HG02642 (cell line): ENCODE measurements at regions not wholly inside any gene's neighbourhood (a gene's known extent, or its start where the extent isn't known, plus 50 kb on each side); places are given as distances from the start of the nearest gene placed in this dataset.
"Not testable (repeated sequence)": the region's sequence is repeated elsewhere in the genome, so short reads cannot be mapped to it uniquely, and the experiment has no call there.

Experiments used
- ATAC-seq: cut with Tn5 transposase; IDR thresholded peaks from one replicate; pipeline ENCODE4 v1.9.1; 2021; ENCODE audit warnings: mild to moderate bottlenecking; ENCODE audit not compliant: unreplicated experiment, poor library complexity

DNA sequence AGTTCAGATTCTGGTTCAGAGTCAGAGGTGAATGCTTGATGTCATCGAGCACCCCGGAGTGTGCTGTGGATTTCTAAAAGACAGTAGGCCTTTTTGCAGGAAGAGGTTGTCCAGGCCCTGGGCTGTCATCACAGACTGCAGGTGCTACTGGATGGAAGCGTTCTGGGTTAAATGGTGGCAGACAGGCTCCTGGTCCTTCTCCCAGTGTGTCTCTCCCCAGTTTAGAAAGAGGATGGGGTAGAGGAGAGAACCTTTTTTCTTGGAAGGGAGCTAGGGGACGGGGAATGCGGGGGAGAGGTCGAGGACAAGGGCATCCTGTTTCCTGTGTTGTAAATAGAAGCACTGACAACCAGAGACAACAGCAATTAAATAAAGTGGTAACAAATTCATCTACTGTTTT is 102.3 kb upstream of the NUDT6 start:
- ATAC-seq: no peak

DNA sequence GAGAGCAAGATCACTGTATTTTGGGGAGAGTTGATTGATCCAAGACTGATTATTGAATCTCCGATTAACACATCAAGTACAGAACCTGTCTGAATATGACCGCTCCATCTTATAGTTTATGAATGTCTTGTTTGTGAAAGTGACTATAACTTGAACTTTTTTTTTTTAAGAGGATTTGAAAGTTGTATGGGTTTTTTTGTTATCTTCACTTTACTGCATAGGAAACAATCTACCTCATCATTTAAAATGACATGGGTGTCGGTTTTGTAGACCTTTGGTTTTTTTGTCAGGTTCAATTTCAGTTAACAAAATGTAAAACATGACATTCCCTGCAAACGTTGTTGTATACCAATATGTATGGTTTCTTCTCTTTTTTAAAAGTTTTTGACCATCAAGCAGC is 103.0 kb upstream of the NUDT6 start:
- no peak for ATAC-seq

DNA sequence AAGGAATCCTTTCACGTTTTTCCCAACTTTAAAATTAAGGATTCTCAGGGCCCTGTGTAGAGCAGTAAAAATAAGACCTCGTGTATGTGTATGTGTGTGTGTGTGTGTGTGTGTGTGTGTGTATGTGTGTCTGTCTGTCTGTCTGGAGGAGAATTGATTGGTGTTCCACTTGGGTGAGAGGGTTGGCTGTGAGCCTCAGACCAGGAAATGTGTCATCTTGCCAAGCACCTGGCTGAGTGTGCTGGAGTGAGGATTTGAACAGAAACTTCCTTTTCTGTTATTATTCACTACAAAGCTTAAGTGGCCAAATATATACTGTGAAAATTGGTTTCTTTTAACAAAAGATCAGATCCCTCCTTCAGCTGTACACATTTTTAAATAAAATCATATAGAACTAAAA is 103.6 kb upstream of the NUDT6 start:
- ATAC-seq: not testable (repeated sequence)

DNA sequence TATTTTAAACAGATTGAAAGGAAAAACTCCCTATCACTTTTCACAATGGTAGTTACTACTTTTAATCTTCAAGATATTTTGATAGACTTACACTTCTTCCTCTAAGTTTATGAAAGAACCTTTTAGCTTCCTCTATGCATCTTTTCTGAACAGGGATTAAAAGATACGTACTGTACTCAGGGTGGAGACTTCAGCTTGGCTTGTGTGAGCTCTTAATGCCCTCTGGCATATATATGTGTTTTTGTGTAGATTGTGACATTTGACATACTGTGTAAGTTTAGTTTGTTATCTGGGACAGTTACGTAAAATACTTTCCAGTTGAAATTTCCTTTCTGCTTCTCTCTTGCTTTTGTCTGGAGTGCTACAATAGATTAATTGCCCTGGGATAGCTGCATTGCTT is 109.3 kb upstream of the NUDT6 start:
- ATAC-seq: no peak

DNA sequence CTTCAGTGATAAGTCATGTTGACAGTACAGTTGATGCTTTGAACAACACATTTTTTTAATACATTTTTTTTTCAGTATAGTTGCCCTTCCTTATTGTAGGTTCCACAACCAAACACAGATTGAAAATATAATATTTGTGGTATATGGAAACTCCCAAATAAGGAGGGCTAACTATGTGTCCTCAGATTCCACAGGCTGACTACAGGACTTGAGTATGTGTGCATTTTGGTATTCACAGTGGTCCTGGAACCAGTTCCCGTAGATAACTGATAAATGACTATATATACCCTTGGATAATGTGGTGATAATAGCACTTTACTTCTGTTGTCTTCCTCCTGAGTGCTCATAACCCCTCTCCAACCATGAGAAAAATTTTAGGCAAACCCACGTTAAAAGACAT is 111.6 kb upstream of the NUDT6 start:
- no peak for ATAC-seq

DNA sequence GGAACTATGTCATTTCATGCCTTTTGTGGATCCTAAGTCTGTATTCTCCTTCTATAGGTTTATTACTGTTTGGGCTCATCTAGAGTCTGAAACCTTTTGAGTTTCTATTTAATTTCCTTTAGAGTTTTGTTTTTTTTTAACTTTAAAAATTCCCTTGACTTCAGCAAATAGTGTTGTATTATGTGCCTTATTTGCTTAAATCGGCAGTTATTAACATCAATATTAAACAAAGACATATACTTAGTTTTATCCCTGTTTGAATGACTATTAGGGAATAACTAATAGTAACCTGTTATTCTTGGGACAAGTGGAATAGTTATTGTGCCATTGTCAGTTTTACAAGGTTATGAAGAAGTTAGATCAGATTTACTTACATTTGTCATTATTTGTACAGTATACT is 112.8 kb upstream of the NUDT6 start:
- no peak for ATAC-seq

DNA sequence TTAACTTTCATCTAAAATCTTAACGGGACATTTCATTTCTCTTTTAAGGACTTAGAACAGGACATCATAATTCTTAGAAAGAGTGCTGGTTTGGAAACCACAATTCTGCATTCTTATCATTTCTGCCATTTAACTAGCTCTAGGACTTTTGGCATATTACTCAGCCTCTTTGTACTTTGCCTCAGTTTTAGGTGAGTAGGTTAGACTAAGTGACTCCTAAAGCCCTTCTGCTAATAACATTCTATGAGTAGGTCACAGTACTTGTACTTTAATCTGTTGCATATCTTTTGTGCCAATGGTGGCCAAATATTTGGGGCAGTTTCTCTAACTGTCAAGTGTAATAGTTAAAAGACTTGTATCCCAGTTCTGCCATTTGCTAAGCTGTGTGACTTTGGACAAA is 115.4 kb upstream of the NUDT6 start:
- no peak for ATAC-seq

DNA sequence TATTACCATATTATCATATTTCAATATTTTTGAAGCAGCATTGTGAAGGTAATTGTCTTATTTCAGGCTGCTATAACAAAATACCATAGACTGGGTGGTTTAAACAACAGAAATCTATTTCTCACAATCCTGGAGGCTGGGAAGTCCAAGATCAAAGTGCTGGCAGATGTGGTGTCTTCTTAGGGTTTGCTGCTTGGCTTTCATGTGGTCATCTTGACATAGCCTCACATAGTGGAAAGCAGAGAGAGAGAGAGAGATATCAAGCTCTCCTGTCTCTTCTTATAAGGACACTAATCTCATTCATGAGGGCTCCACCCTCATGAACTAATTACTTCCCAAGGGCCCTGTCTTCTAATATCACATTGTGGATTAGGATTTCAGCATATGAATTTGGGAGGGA is 119.7 kb upstream of the NUDT6 start:
- no peak for ATAC-seq

DNA sequence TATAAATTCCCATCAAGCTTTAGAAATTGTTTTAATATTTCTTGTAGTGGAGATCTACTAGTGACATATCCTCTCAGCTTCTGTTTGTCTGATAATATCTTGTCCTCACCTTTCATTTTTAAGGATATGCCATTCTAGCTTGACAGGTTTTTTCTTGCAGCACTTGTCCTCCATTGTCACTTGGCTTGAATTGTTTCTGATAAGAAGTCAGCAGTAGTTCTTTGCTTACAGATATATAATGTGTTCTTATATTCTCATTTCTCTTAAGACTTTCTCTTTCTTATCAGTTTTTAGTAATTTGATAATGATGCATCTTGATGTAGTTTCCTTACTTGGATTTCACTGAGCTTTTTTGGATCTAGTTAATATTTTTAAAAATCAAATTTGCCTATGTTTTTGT is 120.6 kb upstream of the NUDT6 start:
- no peak for ATAC-seq

DNA sequence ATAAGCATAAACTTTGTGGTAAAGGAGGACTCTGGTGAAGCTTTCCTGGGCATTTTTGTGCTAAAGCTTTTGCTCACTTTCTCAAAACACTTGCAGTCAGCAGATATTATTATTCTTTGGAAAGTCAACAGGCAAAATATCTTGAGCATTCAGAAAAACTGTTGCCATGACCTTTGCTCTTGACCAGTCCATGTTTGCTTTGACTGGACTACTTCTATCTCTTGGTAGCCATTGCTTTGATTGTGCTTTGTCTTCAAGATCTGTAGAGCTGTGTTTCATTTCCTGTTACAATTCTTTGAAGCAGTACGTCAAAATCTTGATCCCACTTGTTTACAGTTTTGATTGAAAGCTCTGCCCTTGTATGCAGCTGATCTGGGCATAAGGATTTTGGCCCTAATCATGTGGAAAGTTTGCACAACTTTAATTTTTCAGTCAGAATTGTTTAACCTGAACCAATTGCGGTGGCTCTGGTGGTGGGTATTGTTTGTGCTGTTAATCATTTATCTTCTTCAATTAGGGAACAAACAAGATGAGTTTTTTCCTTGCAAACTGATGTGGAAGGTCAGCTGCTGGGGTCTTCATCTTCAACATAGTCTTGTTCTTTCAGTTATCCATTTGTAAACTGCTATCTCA is 121.5 kb upstream of the NUDT6 start:
- ATAC-seq: no peak

DNA sequence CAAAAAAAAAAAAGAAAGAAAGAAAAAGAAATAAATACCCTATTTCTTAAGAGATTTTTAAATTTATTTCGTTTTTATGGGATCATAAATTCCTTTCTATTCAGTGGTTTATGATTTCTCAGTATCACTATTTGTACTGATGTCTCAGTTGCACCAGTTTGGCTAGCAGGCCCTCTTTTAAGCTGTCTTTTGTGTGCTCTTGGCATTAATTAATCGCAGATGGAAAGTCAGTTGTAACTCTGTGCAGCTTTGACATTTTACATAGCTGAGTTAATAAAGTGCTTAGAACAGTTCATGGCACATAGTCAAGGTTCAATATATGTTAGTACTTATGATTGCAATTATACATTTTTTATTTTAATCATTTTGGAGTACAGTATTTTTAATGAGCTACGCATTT is 123.7 kb upstream of the NUDT6 start:
- no peak for ATAC-seq

DNA sequence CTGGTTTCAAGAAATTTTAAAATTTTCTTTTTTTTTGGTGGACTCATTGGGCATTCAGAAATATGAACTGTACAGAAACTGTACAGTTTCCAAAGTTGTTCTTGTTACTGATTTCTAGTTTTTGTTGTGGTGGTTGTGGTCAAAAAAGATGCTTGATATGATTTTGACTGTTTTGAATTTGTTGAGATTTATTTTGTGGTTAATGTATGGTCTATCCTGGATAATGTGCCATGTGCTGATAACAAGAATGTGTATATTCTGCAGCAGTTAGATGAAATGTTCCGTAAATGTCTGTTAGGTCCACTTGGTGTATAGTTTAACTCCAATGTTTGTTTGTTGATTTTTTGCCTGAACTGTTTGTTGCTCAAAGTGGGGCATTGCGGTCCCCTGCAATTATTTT is 127.6 kb upstream of the NUDT6 start:
- ATAC-seq: no peak

DNA sequence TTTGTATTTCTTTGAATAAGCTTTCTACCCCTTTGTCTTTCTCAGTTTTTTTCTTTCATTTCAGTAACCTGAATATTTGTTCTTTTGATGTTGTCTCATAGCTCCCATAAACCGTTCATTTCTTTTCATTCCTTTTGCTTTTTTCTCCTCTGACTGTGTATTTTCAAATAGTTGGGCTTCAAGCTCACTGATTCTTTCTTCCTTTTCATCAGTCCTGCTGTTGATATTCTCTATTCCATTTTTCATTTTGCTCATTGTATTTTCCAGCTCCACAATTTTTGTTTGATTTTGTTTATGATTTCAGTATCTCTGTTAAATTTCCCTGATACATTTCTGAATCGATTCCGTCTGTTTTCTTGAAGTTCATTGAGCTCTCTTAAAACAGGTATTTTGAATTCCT is 129.6 kb upstream of the NUDT6 start:
- no peak for ATAC-seq

DNA sequence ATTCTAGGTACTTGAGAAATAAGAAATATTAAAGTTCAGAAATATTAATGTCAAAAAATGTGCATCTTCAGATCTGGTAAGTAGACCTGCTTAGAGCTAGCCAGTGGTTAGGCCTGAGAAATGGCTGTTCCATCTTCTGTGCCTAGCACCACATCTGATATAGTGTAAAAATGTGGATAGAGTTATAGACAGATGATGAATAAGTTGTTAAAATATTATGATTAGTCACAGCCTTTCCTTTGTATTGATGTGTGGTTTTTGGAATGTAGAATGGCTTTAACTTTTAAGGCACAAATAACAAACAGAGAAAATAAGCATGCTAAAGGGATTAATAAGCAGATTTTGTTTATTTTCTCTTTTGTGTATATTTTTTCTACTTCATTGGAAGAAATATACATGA is 133.5 kb upstream of the NUDT6 start:
- ATAC-seq: no peak

DNA sequence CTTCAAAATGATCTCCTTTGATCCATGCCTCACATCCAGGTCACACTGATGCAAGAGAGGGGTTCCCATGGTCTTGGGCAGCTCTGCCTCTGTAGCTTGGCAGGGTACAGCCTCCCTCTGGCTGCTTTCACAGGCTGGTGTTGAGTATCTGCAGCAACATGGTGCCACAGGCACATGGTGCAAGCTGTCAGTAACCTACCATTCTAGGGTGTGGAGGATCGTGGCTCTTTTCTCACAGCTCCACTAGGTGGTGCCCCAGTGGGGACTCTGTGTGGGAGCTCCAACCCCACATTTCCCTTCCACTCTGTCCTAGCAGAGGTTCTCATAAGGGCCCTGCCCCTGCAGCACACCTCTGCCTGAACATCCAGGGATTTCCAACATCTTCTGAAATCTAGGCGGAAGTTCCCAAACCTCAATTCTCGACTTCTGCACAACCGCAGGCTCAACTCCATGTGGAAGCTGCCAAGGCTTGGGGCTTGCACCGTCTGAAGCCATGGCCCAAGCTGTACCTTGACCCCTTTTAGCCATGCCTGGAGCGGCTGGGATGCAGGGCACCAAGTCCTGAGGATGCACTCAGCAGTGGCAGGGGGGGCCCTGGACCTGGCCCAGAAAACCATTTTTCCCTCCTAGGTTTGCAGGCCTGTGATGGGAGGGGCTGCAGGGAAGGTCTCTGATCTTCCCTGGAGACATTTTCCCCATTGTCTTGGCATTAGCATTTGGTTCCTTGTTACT is 137.8 kb upstream of the NUDT6 start:
- no peak for ATAC-seq

DNA sequence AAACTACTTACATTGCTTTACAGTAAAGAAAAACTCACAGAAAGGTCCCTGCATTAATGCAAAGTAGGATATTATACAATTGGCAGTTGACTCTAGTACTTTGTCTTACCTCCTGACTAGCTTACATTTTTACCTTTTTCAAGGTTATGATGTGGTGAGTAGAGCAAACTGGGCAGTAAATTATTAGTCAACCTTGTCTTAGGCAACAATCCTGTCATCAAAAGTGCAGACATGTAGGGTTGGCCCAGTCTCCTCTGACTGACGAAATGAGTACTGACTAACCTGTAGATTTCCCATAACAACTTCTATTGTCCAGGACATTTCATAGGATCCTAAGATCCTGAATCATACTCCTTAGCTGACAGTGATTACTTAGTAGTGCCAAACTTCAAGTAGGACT is 142.0 kb upstream of the NUDT6 start:
- ATAC-seq: no peak

DNA sequence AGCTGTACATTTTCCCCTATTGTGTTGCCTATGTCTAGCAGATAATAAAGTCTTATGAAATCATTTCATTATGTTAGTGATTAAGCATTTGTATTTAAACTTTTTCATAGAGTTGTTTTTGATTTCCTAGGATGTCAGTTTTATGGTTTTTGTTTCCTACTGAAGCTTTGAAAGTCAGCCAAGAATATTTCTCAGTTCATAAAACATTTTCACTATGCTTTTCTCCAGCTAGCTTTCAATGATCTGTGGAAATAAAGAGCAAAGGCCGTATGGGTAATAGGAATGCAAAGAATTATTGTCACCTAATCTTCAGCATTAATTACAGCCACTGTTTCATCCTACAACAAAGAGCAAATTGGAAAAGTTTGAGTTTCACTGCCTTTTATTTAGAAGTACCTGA is 145.7 kb upstream of the NUDT6 start:
- no peak for ATAC-seq

DNA sequence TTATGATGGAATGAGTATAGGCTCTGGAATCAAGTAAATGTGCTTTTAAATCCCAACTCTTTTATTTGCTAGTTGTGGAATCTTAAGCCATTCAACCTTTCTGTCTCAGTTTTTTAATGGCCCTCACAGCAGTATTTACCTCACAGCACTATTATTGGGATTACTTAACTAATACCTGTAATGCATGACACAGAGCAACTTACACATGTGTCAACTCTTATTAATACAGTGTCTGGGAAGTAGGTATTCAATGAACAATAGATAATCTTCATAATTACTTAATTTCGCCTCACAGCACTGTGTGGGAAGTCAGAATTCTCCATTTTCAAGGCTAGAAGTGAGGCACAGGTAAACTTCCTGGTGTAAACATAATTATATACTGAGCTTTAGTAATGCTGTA is 149.7 kb upstream of the NUDT6 start:
- ATAC-seq: no peak

DNA sequence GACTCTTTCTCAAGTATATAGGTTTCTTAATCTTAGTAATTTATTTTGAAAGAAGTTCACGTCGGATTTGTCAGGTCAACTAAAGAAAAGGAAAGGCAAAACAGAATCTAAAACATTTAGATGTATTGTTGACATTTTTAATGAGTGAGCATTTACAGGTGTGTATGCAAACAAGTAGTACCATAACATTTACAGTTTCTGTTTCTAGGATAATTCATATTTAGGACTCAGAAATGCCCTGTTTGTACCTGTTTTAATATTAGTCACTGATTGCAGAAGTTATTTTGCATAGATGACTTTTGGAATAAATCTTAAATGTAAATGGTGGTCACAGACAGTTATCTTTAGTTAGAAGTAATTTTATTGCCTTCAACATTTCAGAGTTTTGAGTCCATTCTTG is 151.3 kb upstream of the NUDT6 start:
- ATAC-seq: peak; percentile 56

DNA sequence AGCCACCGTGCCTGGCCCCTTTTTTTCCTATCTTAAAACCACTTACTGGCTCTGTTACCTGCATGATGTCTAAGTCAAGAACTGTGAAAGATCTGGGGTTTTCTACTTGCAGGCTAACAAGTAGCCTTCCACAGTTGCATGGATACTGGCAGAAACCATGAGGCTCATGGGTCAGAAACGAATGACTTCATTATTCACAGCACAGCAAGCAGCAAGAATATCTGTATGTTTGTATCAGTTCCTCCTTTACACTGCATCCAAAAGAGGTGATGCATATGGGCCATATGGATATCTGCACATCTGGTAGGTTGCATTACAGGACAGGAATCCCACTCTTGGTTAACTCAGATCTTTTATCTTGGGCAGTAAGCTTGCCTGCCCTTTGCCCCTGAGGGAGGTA is 154.9 kb upstream of the NUDT6 start:
- ATAC-seq: no peak

DNA sequence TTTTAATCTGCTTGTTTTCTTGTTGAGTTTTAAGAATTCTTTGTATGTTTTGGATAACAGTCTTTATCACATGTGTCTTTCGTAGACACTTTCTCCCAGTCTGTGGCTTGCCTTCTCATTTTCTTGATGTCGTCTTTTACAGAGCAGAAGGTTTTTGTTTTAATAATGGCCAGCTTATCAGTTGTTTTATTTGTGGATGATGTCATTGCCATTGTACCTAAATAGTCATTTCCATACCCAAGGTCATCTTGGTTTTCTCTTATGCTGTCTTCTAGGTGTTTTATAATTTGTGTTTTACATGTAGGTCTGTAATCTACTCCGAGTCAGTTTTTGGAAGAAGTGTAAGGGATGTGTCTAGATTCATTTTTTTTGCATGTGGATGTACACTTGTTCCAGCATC is 159.6 kb upstream of the NUDT6 start:
- no peak for ATAC-seq

DNA sequence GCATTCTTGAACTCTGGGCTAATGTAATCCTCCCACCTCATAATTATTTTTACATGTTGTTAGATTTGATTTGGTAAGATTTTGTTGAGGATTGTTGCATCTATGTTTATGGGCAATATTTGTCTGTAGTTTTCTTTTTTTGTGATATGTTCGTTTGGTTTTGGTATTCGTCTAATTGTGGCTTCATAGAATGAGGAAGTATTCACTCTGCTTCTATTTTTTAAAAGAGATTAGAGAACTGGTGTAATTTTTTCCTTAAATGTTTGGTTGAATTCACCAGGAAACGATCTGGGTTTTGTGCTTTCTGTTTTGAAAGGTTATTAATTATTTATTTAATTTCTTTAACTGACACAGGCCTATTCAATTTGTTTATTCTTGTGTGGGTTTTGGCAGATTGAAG is 161.2 kb upstream of the NUDT6 start:
- no peak for ATAC-seq
